Parathyroid adenoma (tissue), 2 donors: ENCODE measurements at regions not wholly inside any gene's neighbourhood (a gene's known extent, or its start where the extent isn't known, plus 50 kb on each side); places are given as distances from the start of the nearest gene placed in this dataset.

Experiments
- H2AFZ ChIP-seq: fragments of 300-600 bp; sonication (generic); one replicate; pipeline ENCODE4 v1.7.0; 2017; ENCODE audit warnings: antibody characterized with exemption, mild to moderate bottlenecking
- H3K27ac ChIP-seq: fragments of 300-600 bp; sonication (generic); one replicate; pipeline ENCODE4 v1.7.0; 2017
- H3K27me3 ChIP-seq: fragments of 300-600 bp; sonication (generic); one replicate; pipeline ENCODE4 v1.7.0; 2017; ENCODE audit warnings: low read length; ENCODE audit not compliant: control insufficient read depth, insufficient read depth
- H3K36me3 ChIP-seq: fragments of 300-600 bp; sonication (generic); one replicate; pipeline ENCODE4 v1.7.0; 2017; ENCODE audit warnings: low read length; ENCODE audit not compliant: control insufficient read depth, insufficient read depth
- H3K4me1 ChIP-seq: fragments of 300-600 bp; sonication (generic); one replicate; pipeline ENCODE4 v1.7.0; 2017; ENCODE audit warnings: control low read depth
- H3K4me2 ChIP-seq: fragments of 300-600 bp; sonication (generic); one replicate; pipeline ENCODE4 v1.7.0; 2017; ENCODE audit warnings: low read length
- H3K4me3 ChIP-seq: fragments of 300-600 bp; sonication (generic); one replicate; pipeline ENCODE4 v1.7.0; 2017; ENCODE audit warnings: low read depth, low read length
- H3K79me2 ChIP-seq: fragments of 300-600 bp; sonication (generic); one replicate; pipeline ENCODE4 v1.7.0; 2017; ENCODE audit warnings: control low read depth
- H3K9ac ChIP-seq: fragments of 300-600 bp; sonication (generic); one replicate; pipeline ENCODE4 v1.7.0; 2017; ENCODE audit warnings: mild to moderate bottlenecking
- H3K9me3 ChIP-seq: fragments of 300-600 bp; sonication (generic); one replicate; pipeline ENCODE4 v1.7.0; 2017; ENCODE audit warnings: low read length; ENCODE audit not compliant: control insufficient read depth
- TF ChIP-seq, protein P1 (sequence below): fragments of 300-600 bp; sonication (generic); IDR thresholded peaks from one replicate; pipeline ENCODE4 v1.7.0; 2017; ENCODE audit warnings: antibody characterized with exemption, mild to moderate bottlenecking
- donor health status: primary hyperparathyroidism.

DNA sequence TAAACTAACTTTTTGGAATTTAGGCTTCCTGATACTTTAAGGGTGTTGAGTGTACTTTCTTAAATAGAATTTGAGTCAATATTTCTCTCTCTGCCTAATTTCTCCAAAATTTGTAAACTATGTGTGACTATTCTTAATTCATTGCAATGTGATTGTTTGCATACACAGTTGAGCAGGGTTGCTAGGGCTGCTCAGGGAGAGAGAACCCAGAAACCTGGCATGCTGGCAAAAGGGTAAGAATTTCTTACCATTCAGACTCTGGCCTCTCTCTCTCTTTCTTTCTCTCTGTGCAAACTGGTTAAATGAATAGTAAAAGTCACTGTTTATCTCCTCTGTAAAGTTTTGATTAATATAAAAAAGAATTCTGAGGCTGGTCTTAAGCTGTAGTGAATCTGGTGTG is 51.0 kb upstream of the NAMPT start:
- no peak overlapping the region for H3K4me3 ChIP-seq
- no peak overlapping the region for H3K27ac ChIP-seq
- TF ChIP-seq, protein P1, sequence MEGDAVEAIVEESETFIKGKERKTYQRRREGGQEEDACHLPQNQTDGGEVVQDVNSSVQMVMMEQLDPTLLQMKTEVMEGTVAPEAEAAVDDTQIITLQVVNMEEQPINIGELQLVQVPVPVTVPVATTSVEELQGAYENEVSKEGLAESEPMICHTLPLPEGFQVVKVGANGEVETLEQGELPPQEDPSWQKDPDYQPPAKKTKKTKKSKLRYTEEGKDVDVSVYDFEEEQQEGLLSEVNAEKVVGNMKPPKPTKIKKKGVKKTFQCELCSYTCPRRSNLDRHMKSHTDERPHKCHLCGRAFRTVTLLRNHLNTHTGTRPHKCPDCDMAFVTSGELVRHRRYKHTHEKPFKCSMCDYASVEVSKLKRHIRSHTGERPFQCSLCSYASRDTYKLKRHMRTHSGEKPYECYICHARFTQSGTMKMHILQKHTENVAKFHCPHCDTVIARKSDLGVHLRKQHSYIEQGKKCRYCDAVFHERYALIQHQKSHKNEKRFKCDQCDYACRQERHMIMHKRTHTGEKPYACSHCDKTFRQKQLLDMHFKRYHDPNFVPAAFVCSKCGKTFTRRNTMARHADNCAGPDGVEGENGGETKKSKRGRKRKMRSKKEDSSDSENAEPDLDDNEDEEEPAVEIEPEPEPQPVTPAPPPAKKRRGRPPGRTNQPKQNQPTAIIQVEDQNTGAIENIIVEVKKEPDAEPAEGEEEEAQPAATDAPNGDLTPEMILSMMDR: no peak
- H3K79me2 ChIP-seq: no peaks in the 10 kb centered on the region
- H3K9me3 ChIP-seq: no peaks in the 10 kb centered on the region
- no peaks in the 10 kb centered on the region for H3K27me3 ChIP-seq
- H3K36me3 ChIP-seq: no peaks in the 10 kb centered on the region
- H3K4me2 ChIP-seq: no peak overlapping the region
- H3K4me1 ChIP-seq: no peaks in the 10 kb centered on the region
- no peak overlapping the region for H2AFZ ChIP-seq
- H3K9ac ChIP-seq: no peak overlapping the region
